Thyroid gland (tissue), 4 donors: ENCODE measurements at regions not wholly inside any gene's neighbourhood (a gene's known extent, or its start where the extent isn't known, plus 50 kb on each side); places are given as distances from the start of the nearest gene placed in this dataset.

Experiments
- DNase-seq, 2 donors: peaks; one replicate each; pipeline ENCODE4 v3.0.0-alpha.2; 2019
- H3K27ac ChIP-seq, 3 donors: fragments of 200-600 bp; sonication (generic); 1 replicate in 2 of 3; 2 replicates in 1 of 3; pipeline ENCODE4 v1.5.1; 2016 to 2019; ENCODE audit warnings: mild to moderate bottlenecking in 1 of 3, moderate library complexity in 1 of 3
- H3K27me3 ChIP-seq: fragments of 200-600 bp; sonication (generic); one replicate; pipeline ENCODE4 v1.5.1; 2019
- H3K36me3 ChIP-seq, 2 donors: fragments of 200-600 bp; sonication (generic); one replicate each; pipeline ENCODE4 v1.5.1; 2016 to 2019
- H3K4me1 ChIP-seq, 2 donors: fragments of 200-600 bp; sonication (generic); one replicate each; pipeline ENCODE4 v1.5.1; 2017 to 2019
- H3K4me3 ChIP-seq, 3 donors: fragments of 200-600 bp; sonication (generic); replicated peaks in 1 of 3; 1 replicate in 2 of 3; 2 replicates in 1 of 3; pipeline ENCODE4 v1.5.1; 2016; ENCODE audit warnings: mild to moderate bottlenecking in 1 of 3
- H3K9me3 ChIP-seq: fragments of 200-600 bp; sonication (generic); one replicate; pipeline ENCODE4 v1.5.1; 2017
- POLR2A ChIP-seq, 2 donors: fragments of 450-650 bp; IDR thresholded peaks; one replicate each; pipeline ENCODE4 v1.6.1; 2017; ENCODE audit warnings: antibody characterized with exemption in 2 of 2, mild to moderate bottlenecking in 2 of 2, moderate library complexity in 1 of 2
- WGBS, 2 donors: methylation state at CpG; one replicate each; pipeline ENCODE4 v1.1.5; 2017; 5-methylcytosine and 5-hydroxymethylcytosine counted together
- intact Hi-C: fragments of 100-400 bp; cut with DNase I; formaldehyde crosslinking; loops from one replicate; pipeline ENCODE4 v1.15.1; 2023
- TF ChIP-seq, protein P1 (sequence below), 6 experiments: fragments of 200-600 bp in 3 of 6; fragments of 450-650 bp in 3 of 6; sonication (generic) in 3 of 6; IDR thresholded peaks; one replicate each; pipeline ENCODE4 v1.5.1; 2016 to 2019; ENCODE audit warnings: antibody characterized with exemption in 6 of 6, mild to moderate bottlenecking in 2 of 6, inconsistent platforms in 1 of 6, moderate library complexity in 1 of 6

DNA sequence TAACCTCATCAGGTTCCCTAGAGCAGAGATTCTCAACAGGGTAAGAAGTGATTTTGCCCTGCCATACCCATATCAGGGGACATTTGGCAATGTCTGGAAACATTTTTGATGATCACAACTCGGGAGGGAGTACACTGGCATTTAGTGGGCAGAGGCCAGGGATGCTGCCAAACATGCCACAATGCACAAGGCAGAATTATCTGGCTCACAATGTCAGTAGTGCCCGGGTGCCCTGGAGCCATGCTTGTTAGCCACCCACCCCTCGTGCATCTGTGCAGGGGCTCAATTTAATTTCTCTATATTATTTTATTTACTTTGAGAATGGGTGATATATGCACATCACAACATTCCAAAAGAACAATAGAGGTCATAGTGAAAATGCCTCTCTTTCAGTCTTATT is 82.0 kb upstream of the DHX15 start:
- H3K27ac ChIP-seq = no peak overlapping the region
- H3K9me3 ChIP-seq = no peaks in the 10 kb centered on the region
- TF ChIP-seq, protein P1, sequence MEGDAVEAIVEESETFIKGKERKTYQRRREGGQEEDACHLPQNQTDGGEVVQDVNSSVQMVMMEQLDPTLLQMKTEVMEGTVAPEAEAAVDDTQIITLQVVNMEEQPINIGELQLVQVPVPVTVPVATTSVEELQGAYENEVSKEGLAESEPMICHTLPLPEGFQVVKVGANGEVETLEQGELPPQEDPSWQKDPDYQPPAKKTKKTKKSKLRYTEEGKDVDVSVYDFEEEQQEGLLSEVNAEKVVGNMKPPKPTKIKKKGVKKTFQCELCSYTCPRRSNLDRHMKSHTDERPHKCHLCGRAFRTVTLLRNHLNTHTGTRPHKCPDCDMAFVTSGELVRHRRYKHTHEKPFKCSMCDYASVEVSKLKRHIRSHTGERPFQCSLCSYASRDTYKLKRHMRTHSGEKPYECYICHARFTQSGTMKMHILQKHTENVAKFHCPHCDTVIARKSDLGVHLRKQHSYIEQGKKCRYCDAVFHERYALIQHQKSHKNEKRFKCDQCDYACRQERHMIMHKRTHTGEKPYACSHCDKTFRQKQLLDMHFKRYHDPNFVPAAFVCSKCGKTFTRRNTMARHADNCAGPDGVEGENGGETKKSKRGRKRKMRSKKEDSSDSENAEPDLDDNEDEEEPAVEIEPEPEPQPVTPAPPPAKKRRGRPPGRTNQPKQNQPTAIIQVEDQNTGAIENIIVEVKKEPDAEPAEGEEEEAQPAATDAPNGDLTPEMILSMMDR (IDR thresholded peaks at IDR 0.05) = no peak
- TF ChIP-seq POLR2A (IDR thresholded peaks at IDR 0.05) = no peak
- 92 to 97% methylated on average over 3 of the region's 3 CpGs for WGBS, 2 donors
- DNase-seq = no peak
- peaks cover 0 to 4% of the 10 kb centered on the region in 2 donors for H3K4me1 ChIP-seq
- H3K36me3 ChIP-seq = no peaks in the 10 kb centered on the region
- no peaks in the 10 kb centered on the region for H3K27me3 ChIP-seq
- H3K4me3 ChIP-seq = no peak overlapping the region
- intact Hi-C loops = no loop called here

DNA sequence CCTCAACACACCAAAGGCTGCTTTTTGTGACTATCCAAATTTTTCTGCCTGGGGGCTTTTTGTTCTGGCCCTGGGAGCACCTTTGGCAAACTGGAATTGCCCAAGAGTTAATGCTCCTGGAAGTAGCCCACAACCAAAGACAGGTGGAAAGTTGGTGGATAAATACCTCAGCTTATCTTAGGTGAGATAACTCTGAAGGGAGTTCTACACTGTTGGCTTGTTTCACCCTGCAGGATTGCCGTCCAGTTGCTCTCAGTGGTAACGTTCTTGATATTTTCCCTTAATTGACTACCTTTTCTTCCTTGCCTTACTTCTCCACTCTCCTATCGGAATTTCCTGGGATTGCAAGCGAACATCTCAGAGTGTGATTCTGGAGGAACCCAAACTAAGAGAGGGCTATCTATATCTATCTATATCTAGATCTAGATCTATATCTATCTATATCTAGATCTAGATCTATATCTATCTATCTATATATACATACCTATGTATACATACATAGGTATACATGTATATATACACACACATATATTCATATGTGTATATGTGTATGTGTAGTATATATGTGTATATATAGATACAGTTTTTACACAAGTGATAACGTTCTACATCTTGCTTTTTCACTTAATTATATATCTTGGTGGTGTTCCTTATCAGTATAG is 82.6 kb upstream of the DHX15 start:
- 93 to 95% methylated on average over 5 of the region's 5 CpGs for WGBS, 2 donors
- intact Hi-C loops = no loop called here

DNA sequence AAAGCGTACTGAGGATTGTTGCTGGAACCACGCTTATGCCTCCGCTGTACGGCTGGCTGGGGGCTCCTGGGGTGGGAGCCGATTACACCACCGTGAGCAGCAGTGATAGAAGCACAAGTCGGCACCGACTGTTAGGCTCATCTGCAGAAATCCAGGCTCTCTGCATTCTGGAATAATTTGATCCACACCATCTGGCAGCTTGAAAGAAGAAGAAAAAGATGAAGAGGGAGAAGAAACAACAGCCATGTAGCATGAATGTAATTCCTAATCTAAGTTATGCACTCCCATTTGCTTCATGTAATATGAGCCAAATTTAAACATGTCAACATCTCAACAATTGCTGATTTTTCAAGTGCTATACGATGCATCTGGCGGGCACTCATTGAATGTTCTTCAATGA is 84.6 kb upstream of the DHX15 start:
- H3K27me3 ChIP-seq = no peaks in the 10 kb centered on the region
- intact Hi-C loops = no loop called here
- peaks cover 0 to 4% of the 10 kb centered on the region in 2 donors for H3K4me1 ChIP-seq
- no peaks in the 10 kb centered on the region for H3K36me3 ChIP-seq
- no peaks in the 10 kb centered on the region for H3K9me3 ChIP-seq
- TF ChIP-seq, protein P1 (IDR thresholded peaks at IDR 0.05) = no peak
- no peak for TF ChIP-seq POLR2A (IDR thresholded peaks at IDR 0.05)
- 89 to 93% methylated on average over 10 of the region's 10 CpGs for WGBS, 2 donors
- no peak overlapping the region for H3K27ac ChIP-seq
- no peak for DNase-seq
- no peak overlapping the region for H3K4me3 ChIP-seq

More for the DNA sequence above, 82.6 kb upstream of the DHX15 start:
- Histone ChIP-seq H3K4me1 (peaks cover 0 to 4% of the 10 kb centered on the region in 2 donors), H3K36me3 (no peaks in the 10 kb centered on the region), H3K4me3 (no peak overlapping the region), H3K27ac (no peak overlapping the region), H3K9me3 (no peaks in the 10 kb centered on the region), H3K27me3 (no peaks in the 10 kb centered on the region)
- no peak for DNase-seq
- TF ChIP-seq, protein P1 (IDR thresholded peaks at IDR 0.05) = no peak
- TF ChIP-seq POLR2A (IDR thresholded peaks at IDR 0.05) = no peak

DNA sequence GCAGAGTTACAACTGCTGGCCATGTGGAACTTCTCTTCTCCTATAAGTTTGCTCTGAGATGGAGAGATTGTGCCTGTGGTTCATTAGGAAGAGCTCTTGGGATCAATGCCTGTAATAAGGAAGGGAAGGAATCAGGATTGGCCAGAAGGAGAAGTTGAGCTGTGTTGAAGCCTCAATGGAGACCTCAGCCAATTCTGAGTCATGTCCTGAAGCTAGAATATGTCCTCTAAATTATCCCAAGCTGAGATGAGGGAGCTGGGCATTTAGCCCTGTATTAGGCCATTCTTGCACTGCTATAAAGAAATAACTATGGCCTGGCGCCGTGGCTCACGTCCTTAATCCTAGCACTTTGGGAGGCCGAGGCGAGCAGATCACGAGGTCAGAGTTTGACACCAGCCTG is 85.4 kb upstream of the DHX15 start:
- no peaks in the 10 kb centered on the region for H3K9me3 ChIP-seq
- no peak overlapping the region for H3K4me3 ChIP-seq
- H3K4me1 ChIP-seq = peaks cover 0 to 4% of the 10 kb centered on the region in 2 donors
- TF ChIP-seq POLR2A (IDR thresholded peaks at IDR 0.05) = no peak
- TF ChIP-seq, protein P1 (IDR thresholded peaks at IDR 0.05) = no peak
- WGBS, 2 donors = 95 to 99% methylated on average over 6 of the region's 6 CpGs
- no peaks in the 10 kb centered on the region for H3K27me3 ChIP-seq
- H3K36me3 ChIP-seq = no peaks in the 10 kb centered on the region
- H3K27ac ChIP-seq = no peak overlapping the region
- no peak for DNase-seq
- intact Hi-C loops = no loop called here

DNA sequence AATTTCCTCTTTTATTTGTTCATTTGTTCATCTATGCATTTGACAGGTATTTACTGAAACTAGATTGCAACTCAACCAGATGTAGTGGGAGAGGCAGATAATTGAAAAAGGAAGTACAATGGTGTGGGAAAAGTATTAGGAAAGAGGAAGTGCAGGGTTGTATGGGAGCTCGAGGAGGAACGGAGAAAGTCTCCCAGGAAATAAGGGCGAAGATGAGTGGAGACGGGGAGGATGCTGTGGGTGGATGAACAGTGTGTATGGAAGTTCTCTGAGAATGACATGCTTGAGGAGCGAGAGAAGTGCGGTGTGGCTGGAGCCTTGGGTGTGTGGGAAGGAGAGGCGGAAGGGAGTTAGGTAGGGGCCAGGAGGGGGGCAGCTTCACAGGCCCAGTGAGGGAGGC is 87.5 kb upstream of the DHX15 start:
- H3K9me3 ChIP-seq = no peaks in the 10 kb centered on the region
- H3K4me1 ChIP-seq = no peaks in the 10 kb centered on the region
- no peaks in the 10 kb centered on the region for H3K27me3 ChIP-seq
- H3K27ac ChIP-seq = no peak overlapping the region
- no peak overlapping the region for H3K4me3 ChIP-seq
- no peak for TF ChIP-seq POLR2A (IDR thresholded peaks at IDR 0.05)
- TF ChIP-seq, protein P1 (IDR thresholded peaks at IDR 0.05) = no peak
- peak in 1 of 2 donors; percentile 6 for DNase-seq
- intact Hi-C loops = no loop called here
- 60 to 63% methylated on average over 7 of the region's 7 CpGs for WGBS, 2 donors
- no peaks in the 10 kb centered on the region for H3K36me3 ChIP-seq
